Gastroesophageal sphincter (tissue), 4 donors: ENCODE measurements at regions not wholly inside any gene's neighbourhood (a gene's known extent, or its start where the extent isn't known, plus 50 kb on each side); places are given as distances from the start of the nearest gene placed in this dataset.

Experiments used
- ATAC-seq: fragments of 150-250 bp; one replicate; pipeline ENCODE4 v1.9.1; 2016; ENCODE audit warnings: mild to moderate bottlenecking, moderate library complexity
- H3K27ac ChIP-seq, 4 donors: fragments of 200-600 bp; sonication (generic) in 3 of 4; 1 replicate in 3 of 4; 2 replicates in 1 of 4; pipeline ENCODE4 v1.5.1; 2016 to 2019
- H3K27me3 ChIP-seq: fragments of 200-600 bp; sonication (generic); one replicate; pipeline ENCODE4 v1.5.1; 2019
- H3K36me3 ChIP-seq, 2 donors: fragments of 200-600 bp; sonication (generic); one replicate each; pipeline ENCODE4 v1.5.1; 2019; ENCODE audit warnings: control low read depth in 1 of 2
- H3K4me1 ChIP-seq, 3 donors: fragments of 200-600 bp; sonication (generic); 1 replicate in 2 of 3; 2 replicates in 1 of 3; pipeline ENCODE4 v1.5.1; 2016 to 2019; ENCODE audit warnings: control low read depth in 2 of 3
- H3K4me3 ChIP-seq, 2 donors: fragments of 200-600 bp; sonication (generic); one replicate each; pipeline ENCODE4 v1.5.1; 2019; ENCODE audit warnings: mild to moderate bottlenecking in 1 of 2, moderate library complexity in 1 of 2
- H3K9me3 ChIP-seq, 3 donors: fragments of 200-600 bp; sonication (generic); one replicate each; pipeline ENCODE4 v1.5.1; 2017 to 2019; ENCODE audit warnings: control low read depth in 2 of 3
- EP300 ChIP-seq: sonication (generic); formaldehyde crosslinking; IDR thresholded peaks from one replicate; pipeline ENCODE4 v1.6.1; 2017; ENCODE audit warnings: antibody characterized with exemption, mild to moderate bottlenecking
- POLR2A ChIP-seq, 2 donors: fragments of 450-650 bp; IDR thresholded peaks; one replicate each; pipeline ENCODE4 v1.6.1; 2017; ENCODE audit warnings: antibody characterized with exemption in 2 of 2, mild to moderate bottlenecking in 2 of 2, moderate library complexity in 1 of 2
- POLR2AphosphoS5 ChIP-seq: sonication (generic); formaldehyde crosslinking; IDR thresholded peaks from one replicate; pipeline ENCODE4 v1.6.1; 2017; ENCODE audit warnings: antibody characterized with exemption
- WGBS, 2 donors: methylation state at CpG; one replicate each; pipeline ENCODE4 v1.1.5; 2018; ENCODE audit warnings: low coverage in 1 of 2; 5-methylcytosine and 5-hydroxymethylcytosine counted together
- TF ChIP-seq, protein P1 (sequence below), 4 experiments: fragments of 200-600 bp in 2 of 4; fragments of 450-650 bp in 2 of 4; sonication (generic) in 1 of 4; IDR thresholded peaks; one replicate each; pipeline ENCODE4 v1.5.1; 2017 to 2019; ENCODE audit warnings: antibody characterized with exemption in 4 of 4, mild to moderate bottlenecking in 2 of 4, moderate library complexity in 2 of 4

DNA sequence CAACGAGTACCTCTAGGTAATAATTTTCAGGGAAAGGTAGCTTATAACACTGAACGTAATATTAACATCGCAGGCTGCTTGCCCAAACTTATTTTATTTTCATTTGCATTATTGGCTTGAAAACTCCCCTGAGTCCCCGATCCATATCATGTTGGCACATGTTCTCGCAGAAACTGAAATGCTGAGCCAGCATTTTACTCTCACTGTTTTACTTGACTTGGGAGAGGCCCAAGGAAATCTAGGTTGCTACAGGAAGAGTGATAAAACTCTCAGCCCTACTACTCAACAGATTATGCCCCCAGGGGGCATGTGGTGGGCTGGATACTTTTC is 183.5 kb upstream of the HABP2 start:
- H3K27me3 ChIP-seq, result no peaks in the 10 kb centered on the region
- WGBS, 2 donors, result 43% methylated on average over 5 of the region's 5 CpGs
- H3K4me1 ChIP-seq, result no peaks in the 10 kb centered on the region
- TF ChIP-seq POLR2A (IDR thresholded peaks at IDR 0.05), result no peak
- TF ChIP-seq, protein P1, sequence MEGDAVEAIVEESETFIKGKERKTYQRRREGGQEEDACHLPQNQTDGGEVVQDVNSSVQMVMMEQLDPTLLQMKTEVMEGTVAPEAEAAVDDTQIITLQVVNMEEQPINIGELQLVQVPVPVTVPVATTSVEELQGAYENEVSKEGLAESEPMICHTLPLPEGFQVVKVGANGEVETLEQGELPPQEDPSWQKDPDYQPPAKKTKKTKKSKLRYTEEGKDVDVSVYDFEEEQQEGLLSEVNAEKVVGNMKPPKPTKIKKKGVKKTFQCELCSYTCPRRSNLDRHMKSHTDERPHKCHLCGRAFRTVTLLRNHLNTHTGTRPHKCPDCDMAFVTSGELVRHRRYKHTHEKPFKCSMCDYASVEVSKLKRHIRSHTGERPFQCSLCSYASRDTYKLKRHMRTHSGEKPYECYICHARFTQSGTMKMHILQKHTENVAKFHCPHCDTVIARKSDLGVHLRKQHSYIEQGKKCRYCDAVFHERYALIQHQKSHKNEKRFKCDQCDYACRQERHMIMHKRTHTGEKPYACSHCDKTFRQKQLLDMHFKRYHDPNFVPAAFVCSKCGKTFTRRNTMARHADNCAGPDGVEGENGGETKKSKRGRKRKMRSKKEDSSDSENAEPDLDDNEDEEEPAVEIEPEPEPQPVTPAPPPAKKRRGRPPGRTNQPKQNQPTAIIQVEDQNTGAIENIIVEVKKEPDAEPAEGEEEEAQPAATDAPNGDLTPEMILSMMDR (IDR thresholded peaks at IDR 0.05), result no peak
- TF ChIP-seq EP300, result no peak
- no peak for TF ChIP-seq POLR2AphosphoS5
- H3K9me3 ChIP-seq, result peaks cover 0 to 6% (median 0%) of the 10 kb centered on the region in 3 donors
- ATAC-seq, result no peak
- H3K27ac ChIP-seq, result no peak overlapping the region
- no peak overlapping the region for H3K4me3 ChIP-seq
- no peaks in the 10 kb centered on the region for H3K36me3 ChIP-seq

DNA sequence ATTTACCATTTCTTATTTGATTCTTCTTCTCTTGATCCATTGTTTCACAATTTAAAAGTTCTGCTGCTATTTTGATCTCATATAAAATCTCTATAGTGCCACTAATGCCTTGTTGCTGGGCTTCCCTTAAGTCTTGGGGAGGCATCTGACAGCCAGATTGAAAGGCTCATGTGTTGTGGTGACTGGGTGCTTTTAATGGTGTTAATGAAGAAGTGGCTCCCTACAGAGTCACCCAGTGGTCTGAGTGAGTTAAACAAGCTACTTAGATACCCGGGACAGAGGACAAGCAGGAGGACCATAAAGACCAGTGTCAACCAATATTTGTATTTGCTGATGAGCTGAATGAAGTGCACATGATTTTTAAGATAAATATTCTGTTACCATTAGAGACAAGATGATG is 176.4 kb upstream of the HABP2 start:
- Histone ChIP-seq H3K36me3 (no peaks in the 10 kb centered on the region), H3K4me3 (no peak overlapping the region), H3K27me3 (no peaks in the 10 kb centered on the region), H3K27ac (no peak overlapping the region), H3K4me1 (peaks cover 0 to 2% (median 0%) of the 10 kb centered on the region in 3 donors), H3K9me3 (no peaks in the 10 kb centered on the region)
- TF ChIP-seq, protein P1 (IDR thresholded peaks at IDR 0.05), result no peak
- TF ChIP-seq EP300 (no peak), POLR2AphosphoS5 (no peak), POLR2A (IDR thresholded peaks at IDR 0.05) (no peak)
- WGBS, 2 donors, result 50% methylated on average over 1 of the region's 1 CpG; no CpG with 5 or more reads in 1 of the 2 donors
- ATAC-seq, result no peak

DNA sequence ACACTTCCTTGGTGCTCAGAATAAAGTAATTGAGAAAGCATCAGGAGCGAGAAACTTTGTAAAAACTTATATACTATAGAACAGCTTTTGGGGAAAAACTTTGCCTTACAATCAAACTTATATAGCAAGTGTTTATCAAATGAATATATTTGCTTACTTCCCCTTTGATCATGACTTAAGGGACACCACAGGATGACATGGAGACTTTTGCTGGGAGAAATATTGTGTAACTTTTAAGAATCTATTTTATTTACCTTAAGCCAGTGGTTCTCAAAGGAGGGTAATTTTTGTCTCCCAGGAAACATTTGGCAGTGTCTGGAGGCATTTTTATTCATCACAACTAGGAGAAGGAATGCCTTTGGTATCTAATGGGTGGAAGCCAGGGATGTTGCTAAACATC is 173.8 kb upstream of the HABP2 start:
- Histone ChIP-seq H3K27ac (no peak overlapping the region), H3K36me3 (no peaks in the 10 kb centered on the region), H3K4me3 (no peak overlapping the region), H3K4me1 (peaks cover 0 to 22% (median 0%) of the 10 kb centered on the region in 3 donors), H3K27me3 (no peaks in the 10 kb centered on the region), H3K9me3 (no peaks in the 10 kb centered on the region)
- 100% methylated on average over 1 of the region's 1 CpG for WGBS, 2 donors
- no peak for TF ChIP-seq POLR2AphosphoS5
- no peak for TF ChIP-seq POLR2A (IDR thresholded peaks at IDR 0.05)
- no peak for TF ChIP-seq EP300
- TF ChIP-seq, protein P1 (IDR thresholded peaks at IDR 0.05), result no peak
- ATAC-seq, result no peak

DNA sequence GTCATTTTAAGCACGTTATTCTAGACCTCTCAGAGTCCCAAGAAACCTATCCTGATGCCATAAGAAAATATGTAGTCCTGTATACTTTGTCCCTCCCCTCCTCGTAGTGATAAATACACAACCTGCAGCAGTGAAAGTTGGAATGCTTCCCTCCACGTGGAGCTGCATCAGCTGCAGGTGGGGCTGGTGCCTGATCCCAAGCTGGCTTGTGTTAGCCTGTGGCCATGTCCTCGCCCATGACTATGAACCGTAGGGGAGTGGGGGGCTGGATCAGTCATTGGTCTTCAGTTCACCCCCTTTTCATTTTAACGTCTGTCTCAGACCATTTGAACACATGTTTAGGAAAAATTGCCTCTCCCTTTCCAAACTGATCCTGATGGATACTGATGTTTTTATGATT is 171.4 kb upstream of the HABP2 start:
- H3K4me1 ChIP-seq, result peaks cover 0 to 45% (median 12%) of the 10 kb centered on the region in 3 donors

DNA sequence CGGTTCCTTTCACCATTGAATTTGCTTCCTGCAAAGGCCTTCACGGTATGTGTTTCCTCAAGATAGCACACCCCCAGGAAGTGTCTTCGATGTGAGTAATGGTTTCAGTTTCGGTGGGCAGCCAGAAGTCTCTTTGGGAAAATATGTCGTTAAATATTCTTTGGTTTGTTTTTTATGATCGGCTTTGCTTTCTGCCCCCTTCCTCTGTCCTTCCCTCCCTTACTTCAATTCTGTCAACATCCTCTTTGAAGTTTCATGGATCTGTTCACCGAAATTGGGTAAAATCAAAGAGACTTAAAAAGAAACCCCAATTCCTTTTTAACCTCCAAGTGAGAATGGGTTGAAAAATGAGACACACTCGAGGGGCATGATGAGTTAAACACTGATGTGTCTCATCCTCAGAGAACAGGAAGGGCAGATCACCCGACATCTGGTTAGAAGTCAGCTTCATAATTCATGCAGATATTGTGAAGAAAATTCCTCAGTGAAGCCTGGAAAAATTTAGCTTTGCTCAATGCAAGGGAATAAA is 170.8 kb upstream of the HABP2 start:
- Histone ChIP-seq H3K27ac (peak overlapping the region in 3 of 4 donors; percentile 16 to 44 (median 33)), H3K27me3 (no peaks in the 10 kb centered on the region), H3K36me3 (no peaks in the 10 kb centered on the region), H3K9me3 (no peaks in the 10 kb centered on the region), H3K4me1 (peaks cover 0 to 49% (median 12%) of the 10 kb centered on the region in 3 donors), H3K4me3 (peak overlapping the region in 1 of 2 donors; percentile 23)
- 32 to 38% methylated on average over 9 of the region's 9 CpGs for WGBS, 2 donors
- no peak for ATAC-seq
- TF ChIP-seq POLR2A (IDR thresholded peaks at IDR 0.05) (no peak), EP300 (no peak), POLR2AphosphoS5 (no peak)
- TF ChIP-seq, protein P1 (IDR thresholded peaks at IDR 0.05), result no peak

More for the DNA sequence above, 171.4 kb upstream of the HABP2 start:
- WGBS, 2 donors, result 77% methylated on average over 5 of the region's 6 CpGs
- ATAC-seq, result no peak
- peak overlapping the region in 1 of 4 donors; percentile 16 for H3K27ac ChIP-seq
- no peaks in the 10 kb centered on the region for H3K9me3 ChIP-seq
- no peak overlapping the region for H3K4me3 ChIP-seq
- TF ChIP-seq POLR2AphosphoS5, result no peak
- TF ChIP-seq, protein P1 (IDR thresholded peaks at IDR 0.05), result no peak
- TF ChIP-seq EP300, result no peak
- TF ChIP-seq POLR2A (IDR thresholded peaks at IDR 0.05), result no peak
- no peaks in the 10 kb centered on the region for H3K36me3 ChIP-seq
- no peaks in the 10 kb centered on the region for H3K27me3 ChIP-seq
